Astrocyte (in vitro differentiated cells and primary cell): ENCODE measurements at regions not wholly inside any gene's neighbourhood (a gene's known extent, or its start where the extent isn't known, plus 50 kb on each side); places are given as distances from the start of the nearest gene placed in this dataset.

Source experiments
- DNase-seq: peaks from one replicate; pipeline ENCODE4 v3.0.0-alpha.2; 2010; ENCODE audit warnings: low read depth
- FAIRE-seq: peaks from 2 replicates; lab custom pipeline; 2011; peaks lifted over from hg19 to GRCh38; lab: Jason Lieb, UNC
- H2AFZ ChIP-seq: 2 replicates; pipeline ENCODE4 v1.6.0; 2012; ENCODE audit warnings: low read depth, low read length, inconsistent platforms
- H3K27ac ChIP-seq: 2 replicates; pipeline ENCODE4 v1.5.1; 2011; ENCODE audit warnings: low read depth, low read length, inconsistent platforms
- H3K27me3 ChIP-seq: 2 replicates; pipeline ENCODE4 v1.6.0; 2011; ENCODE audit warnings: low read length, inconsistent platforms; ENCODE audit not compliant: insufficient read depth
- H3K36me3 ChIP-seq: 2 replicates; pipeline ENCODE4 v1.5.1; 2011; ENCODE audit warnings: low read length, inconsistent platforms; ENCODE audit not compliant: insufficient read depth
- H3K4me1 ChIP-seq: 2 replicates; pipeline ENCODE4 v1.5.1; 2011; ENCODE audit warnings: low read length, inconsistent platforms; ENCODE audit not compliant: insufficient read depth
- H3K4me2 ChIP-seq: 2 replicates; pipeline ENCODE4 v1.6.0; 2012; ENCODE audit warnings: low read length, inconsistent platforms
- H3K4me3 ChIP-seq: 2 replicates; pipeline ENCODE4 v1.5.1; 2011; ENCODE audit warnings: low read depth, mild to moderate bottlenecking, low read length, inconsistent platforms; ENCODE audit not compliant: insufficient read depth
- H3K79me2 ChIP-seq: 2 replicates; pipeline ENCODE4 v1.6.0; 2012; ENCODE audit warnings: mild to moderate bottlenecking, low read length, inconsistent platforms; ENCODE audit not compliant: insufficient read depth
- H3K9ac ChIP-seq: 2 replicates; pipeline ENCODE4 v1.6.0; 2012; ENCODE audit warnings: mild to moderate bottlenecking, low read length, inconsistent platforms
- H3K9me3 ChIP-seq: 2 replicates; pipeline ENCODE4 v1.5.1; 2012; ENCODE audit warnings: low read depth, mild to moderate bottlenecking, low read length, inconsistent platforms; ENCODE audit not compliant: insufficient read depth
- H4K20me1 ChIP-seq: 2 replicates; pipeline ENCODE4 v1.6.0; 2012; ENCODE audit warnings: low read length, inconsistent platforms; ENCODE audit not compliant: insufficient read depth
- H3K27ac Mint-ChIP-seq: one replicate; pipeline ENCODE4 v1.8.0; 2021; ENCODE audit warnings: mild to moderate bottlenecking, mixed read lengths; ENCODE audit not compliant: unreplicated experiment
- H3K27me3 Mint-ChIP-seq: one replicate; pipeline ENCODE4 v1.8.0; 2021; ENCODE audit warnings: low read depth, mixed read lengths; ENCODE audit not compliant: unreplicated experiment
- H3K36me3 Mint-ChIP-seq: one replicate; pipeline ENCODE4 v1.8.0; 2021; ENCODE audit warnings: low read depth, mixed read lengths; ENCODE audit not compliant: unreplicated experiment
- H3K4me1 Mint-ChIP-seq: one replicate; pipeline ENCODE4 v1.8.0; 2021; ENCODE audit warnings: low read depth, mixed read lengths; ENCODE audit not compliant: unreplicated experiment
- H3K4me3 Mint-ChIP-seq: one replicate; pipeline ENCODE4 v1.8.0; 2021; ENCODE audit warnings: mild to moderate bottlenecking, moderate library complexity, mixed read lengths; ENCODE audit not compliant: unreplicated experiment
- H3K9me3 Mint-ChIP-seq: one replicate; pipeline ENCODE4 v1.8.0; 2021; ENCODE audit warnings: mild to moderate bottlenecking, mixed read lengths; ENCODE audit not compliant: unreplicated experiment
- EZH2 ChIP-seq: IDR thresholded peaks from 2 replicates; pipeline ENCODE4 v1.6.1; 2012; ENCODE audit warnings: mild to moderate bottlenecking, low read length, inconsistent platforms; ENCODE audit not compliant: insufficient read depth
- TF ChIP-seq, protein P1 (sequence below): IDR thresholded peaks from 2 replicates; pipeline ENCODE4 v1.5.1; 2011; ENCODE audit warnings: low read depth, mild to moderate bottlenecking, inconsistent platforms, low read length, moderate library complexity; ENCODE audit not compliant: insufficient read depth

DNA sequence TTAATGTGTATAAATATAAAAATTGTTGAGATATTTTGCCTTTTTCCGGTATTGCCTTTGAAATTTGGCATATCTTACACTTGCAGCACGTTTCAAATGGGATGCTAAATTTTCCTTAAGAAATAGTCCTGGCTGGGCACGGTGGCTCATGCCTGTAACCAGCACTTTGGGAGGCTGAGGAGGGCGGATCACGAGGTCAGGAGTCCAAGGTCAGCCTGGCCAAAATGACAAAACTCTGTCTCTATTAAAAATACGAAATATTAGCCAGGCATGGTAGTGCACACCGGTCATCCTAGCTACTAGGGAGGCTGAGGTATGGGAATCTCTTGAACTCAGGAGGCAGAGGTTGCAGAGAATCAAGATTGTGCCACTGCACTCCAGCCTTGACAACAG, 220.2 kb downstream of the PTEN start:
- H3K79me2 ChIP-seq = no peaks in the 10 kb centered on the region
- H3K9ac ChIP-seq = no peak overlapping the region
- TF ChIP-seq, protein P1, sequence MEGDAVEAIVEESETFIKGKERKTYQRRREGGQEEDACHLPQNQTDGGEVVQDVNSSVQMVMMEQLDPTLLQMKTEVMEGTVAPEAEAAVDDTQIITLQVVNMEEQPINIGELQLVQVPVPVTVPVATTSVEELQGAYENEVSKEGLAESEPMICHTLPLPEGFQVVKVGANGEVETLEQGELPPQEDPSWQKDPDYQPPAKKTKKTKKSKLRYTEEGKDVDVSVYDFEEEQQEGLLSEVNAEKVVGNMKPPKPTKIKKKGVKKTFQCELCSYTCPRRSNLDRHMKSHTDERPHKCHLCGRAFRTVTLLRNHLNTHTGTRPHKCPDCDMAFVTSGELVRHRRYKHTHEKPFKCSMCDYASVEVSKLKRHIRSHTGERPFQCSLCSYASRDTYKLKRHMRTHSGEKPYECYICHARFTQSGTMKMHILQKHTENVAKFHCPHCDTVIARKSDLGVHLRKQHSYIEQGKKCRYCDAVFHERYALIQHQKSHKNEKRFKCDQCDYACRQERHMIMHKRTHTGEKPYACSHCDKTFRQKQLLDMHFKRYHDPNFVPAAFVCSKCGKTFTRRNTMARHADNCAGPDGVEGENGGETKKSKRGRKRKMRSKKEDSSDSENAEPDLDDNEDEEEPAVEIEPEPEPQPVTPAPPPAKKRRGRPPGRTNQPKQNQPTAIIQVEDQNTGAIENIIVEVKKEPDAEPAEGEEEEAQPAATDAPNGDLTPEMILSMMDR = no peak
- TF ChIP-seq EZH2 = no peak
- H3K36me3 ChIP-seq = no peaks in the 10 kb centered on the region
- H4K20me1 ChIP-seq = no peaks in the 10 kb centered on the region
- no peak overlapping the region for H3K27ac ChIP-seq
- no peak overlapping the region for H3K4me3 ChIP-seq
- Mint-ChIP-seq H3K27me3 (peaks cover 6% of the 10 kb centered on the region), H3K4me1 (peaks cover 16% of the 10 kb centered on the region), H3K4me3 (no peak overlapping the region), H3K36me3 (no peaks in the 10 kb centered on the region), H3K9me3 (no peaks in the 10 kb centered on the region), H3K27ac (no peak overlapping the region)
- no peaks in the 10 kb centered on the region for H3K27me3 ChIP-seq
- DNase-seq = no peak
- H3K4me2 ChIP-seq = no peak overlapping the region
- peaks cover 10% of the 10 kb centered on the region for H3K4me1 ChIP-seq
- no peak for FAIRE-seq
- H2AFZ ChIP-seq = no peak overlapping the region
- H3K9me3 ChIP-seq = no peaks in the 10 kb centered on the region

DNA sequence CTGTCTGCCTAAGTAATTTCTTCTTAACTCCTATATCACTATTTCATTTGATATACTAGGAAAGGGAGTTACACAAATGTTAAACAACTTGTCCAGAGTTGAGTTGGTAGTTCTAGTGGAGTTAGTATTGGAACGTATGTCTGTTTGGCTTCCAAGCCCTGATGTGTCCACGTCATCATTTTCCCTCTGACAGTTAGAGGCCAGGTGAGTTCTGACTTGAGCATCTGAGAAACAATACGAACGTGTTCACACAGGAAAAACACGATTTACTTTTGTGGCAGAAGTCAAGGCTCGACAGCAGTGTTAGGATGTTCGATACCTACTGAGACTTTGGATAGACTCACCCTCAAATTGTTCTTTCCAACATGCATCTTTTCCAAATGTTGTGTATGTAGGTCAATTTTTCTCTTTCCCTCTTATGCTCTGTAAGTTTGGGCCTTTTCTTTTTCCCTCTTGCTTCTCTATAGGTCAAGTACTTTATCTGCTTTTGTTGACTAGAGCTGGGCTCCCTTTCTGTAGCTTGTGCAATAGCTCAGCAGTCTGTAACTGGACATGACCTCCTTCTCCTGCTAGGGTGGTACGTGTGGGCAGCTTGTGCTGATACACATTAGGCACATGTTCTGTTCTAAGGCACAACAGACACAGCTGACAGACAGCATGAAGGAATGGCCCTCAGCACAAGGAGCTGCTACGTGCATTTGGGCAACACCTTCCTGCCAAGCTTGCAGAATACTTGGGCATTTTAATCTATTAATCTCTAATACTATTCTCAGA, 222.9 kb downstream of the PTEN start:
- Mint-ChIP-seq H3K27me3 (peaks cover 10% of the 10 kb centered on the region), H3K9me3 (no peaks in the 10 kb centered on the region), H3K4me1 (peaks cover 4% of the 10 kb centered on the region), H3K4me3 (no peak overlapping the region), H3K27ac (no peak overlapping the region), H3K36me3 (no peaks in the 10 kb centered on the region)
- no peak overlapping the region for H2AFZ ChIP-seq
- H3K4me1 ChIP-seq = no peaks in the 10 kb centered on the region
- H3K4me3 ChIP-seq = no peak overlapping the region
- no peaks in the 10 kb centered on the region for H3K27me3 ChIP-seq
- H3K79me2 ChIP-seq = no peaks in the 10 kb centered on the region
- no peaks in the 10 kb centered on the region for H3K36me3 ChIP-seq
- FAIRE-seq (no peak), DNase-seq (no peak)
- no peak for TF ChIP-seq EZH2
- TF ChIP-seq, protein P1 = no peak
- no peak overlapping the region for H3K4me2 ChIP-seq
- H3K9ac ChIP-seq = no peak overlapping the region
- no peaks in the 10 kb centered on the region for H4K20me1 ChIP-seq
- H3K9me3 ChIP-seq = no peaks in the 10 kb centered on the region
- H3K27ac ChIP-seq = no peak overlapping the region
